Globus pallidus (tissue), 1 donor: ENCODE measurements at regions not wholly inside any gene's neighbourhood (a gene's known extent, or its start where the extent isn't known, plus 50 kb on each side); places are given as distances from the start of the nearest gene placed in this dataset.
A peak's percentile ranks its signal among the peaks of the same experiment; 100 is the strongest.
"Not testable (repeated sequence)": the region's sequence is repeated elsewhere in the genome, so short reads cannot be mapped to it uniquely, and the experiment has no call there.

Source experiments
- DNase-seq: peaks from one replicate; pipeline ENCODE4 v3.0.0-alpha.2; 2015; ENCODE audit warnings: low spot score

DNA sequence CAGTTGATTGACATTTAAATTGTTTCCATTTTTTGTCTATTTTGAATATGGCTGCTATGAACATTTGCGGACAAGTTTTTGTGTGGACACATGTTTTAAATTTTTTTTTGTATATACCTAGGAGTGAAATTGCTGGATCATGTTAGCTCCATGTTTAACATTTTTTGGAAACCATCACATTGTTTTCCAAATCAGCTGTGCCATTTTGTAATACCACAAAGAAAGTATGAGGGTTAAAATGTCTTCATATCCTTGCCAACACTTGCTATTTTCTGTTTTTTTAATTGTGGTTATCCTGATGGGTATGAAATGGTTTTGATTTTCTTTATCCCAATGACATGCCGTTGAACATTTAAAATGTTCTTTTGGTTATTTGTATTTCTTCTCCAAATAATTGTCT lies 52.1 kb downstream of the CARTPT start:
- no peak for DNase-seq

DNA sequence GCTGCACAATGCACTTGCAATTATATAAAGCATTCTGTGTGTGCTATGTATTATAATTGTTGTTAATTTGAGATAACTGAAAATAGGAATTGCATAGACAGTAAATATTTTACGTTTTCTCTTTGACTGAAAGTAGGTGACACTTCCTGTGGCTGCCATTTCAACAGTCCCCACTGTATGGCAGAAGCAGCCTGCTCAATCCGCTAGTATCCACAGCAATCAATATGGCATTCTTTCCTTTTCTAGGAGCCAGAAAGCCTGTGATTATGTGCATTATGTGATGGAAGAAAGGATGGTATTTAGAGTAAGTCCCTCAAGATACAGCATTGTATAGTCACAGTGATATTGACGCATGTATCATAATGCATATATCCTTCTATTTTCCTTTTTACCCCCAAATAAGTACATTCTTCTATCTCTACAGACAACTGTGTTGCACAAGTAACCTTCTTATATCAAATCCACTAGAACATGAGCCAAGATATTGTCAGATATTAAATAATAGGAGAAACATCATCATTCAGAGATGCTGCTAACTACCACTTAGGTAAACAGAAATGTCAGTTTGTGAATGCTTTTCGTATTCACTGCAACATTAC lies 59.7 kb downstream of the CARTPT start:
- peak; percentile 62 for DNase-seq

DNA sequence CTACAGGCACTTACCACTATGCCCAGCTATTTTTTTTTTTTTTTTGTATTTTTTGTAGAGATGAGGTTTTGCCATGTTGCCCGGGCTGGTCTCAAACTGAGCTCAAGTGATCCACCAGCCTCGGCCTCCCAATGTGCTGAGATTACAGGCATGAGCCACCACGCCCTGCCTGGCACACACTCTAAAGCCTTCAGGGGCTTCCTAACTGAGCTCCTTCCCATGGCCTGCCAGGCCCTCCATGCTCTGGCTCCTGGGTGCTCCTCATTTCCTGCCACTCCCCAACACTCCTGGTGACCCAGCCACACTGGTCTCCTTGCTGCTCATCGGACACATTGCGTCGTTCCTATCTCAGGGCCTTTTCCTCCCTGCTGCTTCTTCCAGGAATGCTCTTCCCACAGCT lies 61.5 kb downstream of the CARTPT start:
- no peak for DNase-seq

DNA sequence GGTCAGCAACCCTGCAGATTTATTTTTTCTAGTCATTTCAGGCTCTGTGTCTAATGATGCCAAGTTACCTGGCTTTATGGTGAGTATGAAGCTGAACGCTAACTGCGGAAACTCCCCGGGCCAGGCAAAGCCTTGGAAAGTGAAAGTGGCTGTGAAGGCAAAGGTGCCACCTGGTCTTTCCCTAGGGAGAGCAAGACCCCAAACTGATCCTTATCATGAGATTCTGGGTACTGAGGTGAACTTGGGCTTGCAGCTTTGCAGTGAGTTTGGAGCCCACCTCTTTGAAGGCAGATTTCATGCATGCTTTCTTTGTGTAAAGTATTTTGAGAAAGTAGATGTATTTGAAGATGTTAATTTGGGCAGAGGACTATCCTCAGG lies 63.3 kb downstream of the CARTPT start:
- no peak for DNase-seq

DNA sequence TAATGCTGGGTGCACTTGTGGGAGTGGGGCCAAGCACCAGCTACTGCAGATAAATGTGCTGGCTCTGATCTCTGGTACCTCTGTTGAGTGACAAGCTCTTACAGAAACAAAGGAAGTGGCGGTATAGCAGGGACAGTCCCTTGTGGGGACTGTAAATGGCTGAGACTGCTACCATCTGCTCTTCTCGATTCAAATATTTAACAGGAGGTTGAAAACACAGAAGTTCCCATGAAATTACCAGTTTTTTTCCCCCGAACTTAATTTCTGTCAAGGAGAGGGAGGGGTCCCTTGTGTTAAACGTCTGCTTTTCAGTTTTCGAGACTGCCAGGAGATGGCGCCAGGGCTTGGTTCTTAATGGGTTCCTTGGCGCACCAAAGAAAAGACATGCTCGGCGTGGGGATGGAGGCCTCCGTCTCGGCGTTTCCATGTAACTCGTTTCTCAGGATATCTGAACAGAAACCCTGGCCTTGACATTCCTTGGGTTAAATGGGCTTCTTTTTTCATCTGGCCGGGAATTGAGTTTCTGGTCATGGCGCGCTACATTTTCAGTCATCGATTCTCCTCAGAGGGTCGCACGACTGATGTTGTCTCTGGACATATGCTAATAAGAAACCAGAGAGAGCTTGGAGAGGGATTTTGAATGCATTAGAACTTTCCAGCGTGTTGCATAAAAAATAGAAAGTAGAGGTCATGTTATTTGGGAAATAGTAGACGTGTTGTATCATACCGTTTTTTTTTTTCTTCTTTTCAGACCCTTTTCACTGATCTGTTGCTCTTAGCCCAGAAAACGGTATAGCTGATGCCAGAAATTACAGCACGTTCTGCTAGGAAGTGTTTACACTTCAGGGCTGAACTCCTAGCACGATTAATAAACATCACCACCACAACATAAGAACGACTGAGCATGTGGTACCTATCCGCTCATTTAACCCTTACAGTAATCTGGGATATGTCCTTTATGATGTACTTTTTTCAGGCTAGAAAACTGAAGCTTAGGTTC lies 64.0 kb downstream of the CARTPT start:
- DNase-seq, result peak; percentile 84

DNA sequence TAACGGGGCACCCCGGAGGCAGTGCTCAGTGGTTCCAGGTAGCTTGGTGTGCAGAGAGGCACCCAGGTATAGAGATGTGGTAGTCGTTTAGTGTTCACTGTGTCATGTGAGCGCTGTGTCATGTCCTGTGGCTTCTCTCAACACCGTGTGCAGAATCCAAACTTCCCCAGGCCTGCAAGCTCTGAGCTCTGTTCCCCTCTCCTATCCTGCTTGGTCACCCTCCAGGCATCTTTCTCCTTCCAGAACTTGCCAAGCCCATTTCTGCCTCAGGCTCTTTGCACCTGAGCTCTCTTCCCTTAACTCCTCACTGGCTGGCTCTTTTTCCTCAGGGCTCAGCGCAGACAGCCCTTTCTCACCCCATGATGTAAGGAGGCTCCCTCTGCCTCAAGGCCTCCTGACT lies 64.8 kb downstream of the CARTPT start:
- DNase-seq, result no peak

DNA sequence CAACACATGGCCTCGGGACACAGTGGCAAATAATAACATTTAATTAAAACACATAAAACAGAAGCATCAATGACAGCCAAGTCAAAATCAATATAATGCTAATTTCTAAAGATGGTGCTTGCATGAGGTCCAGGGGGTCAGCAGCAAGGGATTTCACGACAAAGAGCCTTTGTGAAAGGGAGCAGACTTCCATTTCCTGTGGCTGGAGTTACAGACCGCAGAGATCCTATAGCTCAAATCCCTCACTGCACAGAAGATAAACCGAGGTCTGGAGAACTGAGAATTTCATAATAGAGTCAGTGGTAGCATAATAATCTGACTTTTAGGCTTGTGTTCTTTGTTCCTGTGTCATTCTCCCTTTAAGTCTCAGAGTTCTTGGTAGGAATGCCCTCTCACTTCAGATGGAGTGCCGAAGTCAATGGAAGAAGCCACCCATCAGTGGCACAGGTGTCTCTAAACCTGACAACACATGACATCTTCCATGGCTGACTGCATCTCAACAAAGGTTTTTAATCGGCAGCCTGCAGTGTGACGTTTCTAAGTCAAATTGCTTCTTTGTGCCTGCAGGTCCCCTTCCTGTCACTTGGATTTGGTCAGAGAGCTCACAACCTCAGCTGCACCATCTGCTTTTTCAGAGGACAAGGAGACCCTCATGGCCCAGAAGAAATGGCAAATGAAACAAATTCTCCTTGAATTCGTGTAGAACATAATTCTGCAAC lies 67.4 kb downstream of the CARTPT start:
- no peak for DNase-seq

DNA sequence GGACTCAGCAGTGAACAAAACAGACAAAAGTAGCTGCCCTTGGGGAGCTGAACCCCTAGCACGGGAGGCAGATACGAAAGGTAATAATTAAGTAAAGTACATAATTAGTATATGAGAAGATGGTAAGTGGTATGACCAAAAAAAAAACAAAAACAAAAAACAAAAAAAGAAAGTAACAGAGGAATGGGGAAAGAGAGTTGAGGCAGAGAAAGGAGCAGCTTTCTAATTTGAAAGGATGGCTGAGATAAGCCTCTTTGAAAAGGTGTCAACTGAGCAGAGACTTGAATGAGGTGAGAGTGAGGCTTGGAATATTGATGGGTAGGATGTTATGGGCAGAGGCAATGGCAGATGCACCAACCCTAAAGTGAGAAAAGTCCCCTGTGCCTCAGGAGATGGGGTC lies 69.7 kb downstream of the CARTPT start:
- no peak for DNase-seq

DNA sequence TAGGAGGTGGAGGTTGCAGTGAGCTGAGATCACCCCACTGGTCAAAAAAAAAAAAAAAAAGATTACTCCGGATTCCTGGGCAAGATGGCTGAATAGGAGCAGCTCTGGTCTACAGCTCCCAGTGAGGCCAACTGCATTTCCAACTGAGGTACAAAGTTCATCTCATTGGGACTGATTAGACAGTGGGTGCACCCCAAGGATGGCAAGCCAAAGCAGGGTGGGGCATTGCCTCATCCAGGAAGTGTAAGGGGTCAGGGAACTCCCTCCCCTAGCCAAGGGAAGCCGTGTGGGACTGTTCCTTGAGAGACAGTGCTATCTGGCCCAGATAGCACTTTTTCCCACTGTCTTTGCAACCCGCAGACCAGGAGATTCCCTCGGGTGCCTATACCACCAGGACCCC lies 70.7 kb downstream of the CARTPT start:
- no peak for DNase-seq

DNA sequence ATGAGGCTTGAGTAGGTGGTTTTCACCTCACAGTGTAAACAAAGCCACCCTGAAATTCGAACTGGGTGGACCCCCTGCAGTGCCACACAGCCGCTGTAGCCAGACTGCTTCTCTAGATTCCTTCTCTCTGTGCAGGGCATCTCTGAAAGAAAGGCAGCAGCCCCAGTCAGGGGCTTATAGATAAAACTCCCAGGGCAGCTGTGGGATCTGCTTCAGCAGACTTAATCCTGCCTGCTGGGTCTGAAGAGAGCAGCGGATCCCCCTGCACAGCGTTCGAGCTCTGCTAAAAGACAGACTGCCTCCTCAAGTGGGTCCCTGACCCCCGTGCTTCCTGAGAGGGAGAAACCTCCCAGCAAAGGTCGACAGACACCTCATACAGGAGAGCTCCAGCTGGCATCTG lies 71.4 kb downstream of the CARTPT start:
- no peak for DNase-seq

DNA sequence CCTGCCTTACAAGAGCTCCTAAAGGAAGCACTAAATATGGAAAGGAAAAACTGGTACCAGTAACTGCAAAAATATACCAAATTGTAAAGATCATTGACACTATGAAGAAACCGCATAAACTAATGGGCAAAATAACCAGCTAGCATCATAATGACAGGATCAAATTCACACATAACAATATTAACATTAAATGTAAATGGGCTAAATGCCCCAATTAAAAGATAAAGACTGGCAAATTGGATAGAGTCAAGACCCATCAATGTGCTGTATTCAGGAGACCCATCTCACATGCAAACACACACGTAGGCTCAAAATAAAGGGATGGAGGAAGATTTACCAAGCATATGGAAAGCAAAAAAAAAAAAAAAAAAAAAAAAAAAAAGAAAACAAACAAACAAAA lies 73.0 kb downstream of the CARTPT start:
- DNase-seq, result not testable (repeated sequence)

DNA sequence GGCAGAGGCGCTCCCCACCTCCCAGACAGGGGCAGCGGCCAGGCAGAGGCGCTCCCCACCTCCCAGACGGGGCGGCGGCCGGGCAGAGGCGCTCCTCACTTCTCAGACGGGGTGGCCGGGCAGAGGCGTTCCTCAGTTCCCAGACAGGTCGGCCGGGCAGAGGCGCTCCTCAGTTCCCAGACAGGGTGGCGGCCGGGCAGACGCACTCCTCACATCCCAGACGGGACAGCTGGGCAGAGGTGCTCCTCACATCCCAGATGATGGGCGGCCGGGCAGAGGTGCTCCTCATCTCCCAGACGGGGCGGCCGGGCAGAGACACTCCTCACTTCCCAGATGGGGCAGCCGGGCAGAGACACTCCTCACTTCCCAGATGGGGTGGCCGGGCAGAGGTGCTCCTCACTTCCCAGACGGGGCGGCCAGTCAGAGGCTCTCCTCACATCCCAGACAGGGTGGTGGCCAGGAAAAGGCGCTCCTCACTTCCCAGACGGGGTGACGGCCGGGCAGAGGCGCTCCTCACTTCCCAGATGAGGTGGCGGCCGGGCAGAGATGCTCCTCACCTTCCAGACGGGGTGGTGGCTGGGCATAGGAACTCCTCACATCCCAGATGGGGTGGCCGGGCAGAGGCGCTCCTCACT lies 75.1 kb downstream of the CARTPT start:
- no peak for DNase-seq

DNA sequence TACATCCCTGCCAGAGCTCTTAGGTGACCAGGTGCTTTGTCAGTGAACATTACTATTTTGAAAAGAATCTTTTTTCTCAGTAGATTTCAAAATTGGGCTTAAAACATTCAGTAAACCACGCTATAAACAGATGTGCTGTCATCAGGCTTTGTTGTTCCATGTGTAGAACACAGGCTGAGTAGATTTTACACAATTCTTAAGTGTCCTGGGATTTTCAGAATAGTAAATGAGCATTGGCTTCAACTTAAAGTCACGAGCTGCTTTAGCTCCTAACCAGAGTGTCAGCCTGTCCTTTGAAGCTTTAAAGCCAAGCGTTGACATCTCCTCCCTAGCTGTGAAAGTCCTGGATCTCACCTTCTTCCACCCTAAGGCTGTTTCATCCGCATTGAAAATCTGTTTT lies 83.6 kb downstream of the CARTPT start:
- DNase-seq, result no peak

DNA sequence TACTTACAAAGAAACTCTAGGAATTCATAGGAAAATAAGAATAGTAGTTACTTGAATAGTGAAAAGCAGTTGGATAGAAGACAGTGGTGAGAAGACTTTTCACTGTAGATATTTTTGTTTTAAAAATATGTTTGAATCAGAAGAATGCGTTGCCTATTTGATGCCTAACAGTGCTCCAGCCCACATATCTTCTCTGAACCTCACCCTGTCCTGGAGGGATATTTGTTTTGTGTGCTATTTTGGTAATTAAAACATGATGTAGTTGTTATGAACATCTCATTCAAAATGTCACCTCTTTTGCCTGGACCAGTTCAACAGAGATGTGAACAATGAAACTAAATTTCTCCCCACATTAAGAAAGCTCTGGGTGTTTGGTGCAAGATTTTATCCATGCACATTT lies 87.6 kb downstream of the CARTPT start:
- no peak for DNase-seq

DNA sequence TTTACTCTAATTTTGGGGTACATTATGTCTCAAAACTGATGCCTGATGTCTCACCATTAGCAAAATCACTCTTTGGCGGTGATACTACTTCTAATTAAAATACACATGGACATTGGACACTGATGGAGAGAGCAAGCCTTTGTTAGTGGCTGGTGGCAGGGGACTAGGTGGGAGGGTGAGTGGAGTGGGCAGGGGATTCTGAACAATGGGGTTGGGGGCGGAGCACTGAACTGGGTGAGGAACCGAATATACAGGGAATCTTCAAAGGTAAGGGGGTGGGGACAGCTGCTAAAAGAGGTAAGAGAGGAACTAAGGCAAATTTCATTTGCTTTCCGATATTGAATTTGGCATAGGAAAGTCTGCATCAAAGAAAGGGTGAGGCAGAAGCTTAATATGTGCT lies 88.8 kb downstream of the CARTPT start:
- DNase-seq, result no peak

DNA sequence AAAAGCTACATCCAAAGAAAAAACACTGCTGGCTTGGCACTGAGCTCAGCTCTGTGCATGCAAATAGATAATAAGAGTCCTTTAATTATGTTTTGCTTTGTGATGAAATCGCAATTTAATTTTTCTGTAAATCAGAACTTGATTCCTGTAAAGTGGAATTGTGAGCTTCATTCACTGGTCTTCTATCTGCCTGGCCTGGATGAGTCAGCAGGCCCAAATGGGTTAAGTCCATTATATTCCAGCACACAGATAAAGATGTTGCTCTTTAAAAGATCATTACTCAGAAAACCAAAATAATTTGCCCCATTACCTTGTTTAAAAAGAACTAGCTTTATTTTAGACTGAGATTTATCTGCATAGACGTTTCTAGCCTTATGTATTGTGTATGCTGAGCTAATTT lies 90.4 kb downstream of the CARTPT start:
- DNase-seq, result no peak

DNA sequence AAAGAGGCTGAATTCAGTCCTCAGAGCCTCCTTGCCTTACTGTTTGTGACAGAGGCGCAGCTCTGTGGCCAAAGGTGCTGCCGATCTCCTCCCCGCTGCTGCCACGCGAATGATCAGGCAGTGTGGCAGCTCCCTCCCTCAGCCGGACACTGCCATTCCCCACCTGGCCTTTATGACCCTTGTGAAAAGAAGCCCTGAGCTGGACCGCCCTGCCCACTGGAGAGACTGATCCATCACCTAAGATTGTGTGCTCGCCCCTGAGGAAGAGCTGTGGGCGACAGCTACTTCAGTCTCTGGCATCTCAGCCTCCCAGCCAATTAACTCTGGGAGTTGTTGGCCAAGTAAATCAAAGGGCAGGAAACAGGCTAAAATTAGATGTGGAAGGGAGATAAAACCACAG lies 90.9 kb downstream of the CARTPT start:
- no peak for DNase-seq

DNA sequence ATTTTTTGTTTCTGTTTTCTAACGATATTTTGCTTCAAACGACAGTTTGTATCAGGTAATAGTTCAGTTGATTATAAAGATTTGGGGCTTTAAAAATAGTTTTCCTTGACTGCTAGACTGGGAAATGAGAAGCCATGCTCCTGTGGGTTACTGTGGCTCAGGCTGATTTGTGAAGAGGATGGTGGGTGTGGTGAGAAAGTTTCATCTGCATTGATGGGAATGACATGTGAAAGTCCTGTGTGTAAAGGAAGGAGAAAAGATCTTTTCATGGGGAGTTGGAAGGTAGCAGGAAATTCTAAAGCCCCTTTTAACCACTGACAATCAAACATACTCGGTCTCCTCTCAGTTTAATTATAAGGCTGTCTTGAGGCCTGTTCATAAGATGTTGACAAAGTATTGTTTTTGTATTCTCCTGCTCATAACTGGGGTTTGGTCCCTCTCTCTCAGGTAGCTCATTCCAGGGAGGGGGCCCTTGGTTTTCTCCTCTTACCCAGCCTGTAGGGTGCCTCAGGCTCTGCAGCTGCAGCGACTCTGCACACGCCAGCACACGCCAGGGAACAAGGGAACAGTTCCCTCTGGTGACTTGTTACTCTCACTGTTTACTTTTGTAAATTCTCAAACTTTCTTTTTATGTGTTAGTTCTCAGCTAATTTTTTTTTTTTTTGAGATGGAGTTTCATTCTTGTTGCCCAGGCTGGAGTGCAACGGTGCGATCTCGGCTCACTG lies 91.6 kb downstream of the CARTPT start:
- no peak for DNase-seq

DNA sequence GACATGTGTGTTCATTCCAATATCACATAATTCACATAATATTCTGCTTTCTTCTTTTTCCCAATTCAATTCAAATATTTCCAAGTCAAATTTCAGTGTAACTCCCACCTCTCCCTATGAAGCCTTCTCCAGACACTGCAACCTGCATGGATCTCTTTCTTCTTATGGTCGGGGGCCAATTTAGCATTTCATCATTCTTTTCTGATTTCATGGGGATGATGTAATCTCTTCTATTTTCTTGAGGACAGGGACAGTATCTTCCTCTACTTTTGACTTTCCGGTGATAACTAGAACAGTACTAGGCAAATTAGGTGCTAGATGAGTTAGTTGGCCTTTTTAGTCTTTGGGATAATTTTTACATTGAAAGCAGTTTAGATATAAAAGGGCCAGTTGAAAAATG lies 92.7 kb downstream of the CARTPT start:
- no peak for DNase-seq

DNA sequence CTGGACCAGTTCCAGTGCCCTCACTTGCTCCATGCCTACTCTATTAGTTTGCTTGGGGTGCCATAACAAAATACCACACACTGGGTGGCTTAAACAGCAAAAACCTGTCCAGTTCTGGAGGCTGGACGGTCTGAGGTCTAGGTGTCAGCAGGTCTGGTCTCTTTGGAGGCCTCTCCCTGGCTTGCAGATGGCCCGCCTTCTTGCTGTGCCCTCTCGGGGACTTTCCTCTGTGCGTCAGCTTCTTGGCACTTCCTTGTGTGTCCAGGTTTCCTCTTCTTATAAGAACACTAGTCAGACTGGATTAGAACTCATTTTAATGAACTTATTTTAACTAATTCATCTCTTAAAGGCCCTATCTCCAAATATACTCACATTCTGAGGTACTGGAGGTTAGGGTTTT lies 97.2 kb downstream of the CARTPT start:
- DNase-seq, result no peak

DNA sequence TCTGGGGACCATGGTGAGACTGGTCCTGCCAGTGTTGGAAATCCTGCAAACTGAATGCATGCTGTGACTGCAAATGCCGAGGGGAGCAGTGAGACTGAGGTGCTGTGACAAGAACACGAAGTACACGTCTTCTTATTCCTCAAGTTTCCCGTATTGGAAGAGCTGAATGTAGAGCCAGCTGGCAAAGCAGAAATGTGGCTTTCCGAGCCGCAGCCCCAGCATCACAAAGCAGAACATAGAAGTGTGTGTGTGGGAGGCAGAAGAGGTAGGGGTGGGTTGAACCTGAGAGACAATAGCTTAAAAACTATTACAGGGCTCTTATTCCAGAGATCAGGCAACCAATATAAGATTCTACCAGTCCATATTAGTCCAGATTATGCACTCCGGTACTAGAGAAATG lies 98.8 kb downstream of the CARTPT start:
- DNase-seq, result no peak

DNA sequence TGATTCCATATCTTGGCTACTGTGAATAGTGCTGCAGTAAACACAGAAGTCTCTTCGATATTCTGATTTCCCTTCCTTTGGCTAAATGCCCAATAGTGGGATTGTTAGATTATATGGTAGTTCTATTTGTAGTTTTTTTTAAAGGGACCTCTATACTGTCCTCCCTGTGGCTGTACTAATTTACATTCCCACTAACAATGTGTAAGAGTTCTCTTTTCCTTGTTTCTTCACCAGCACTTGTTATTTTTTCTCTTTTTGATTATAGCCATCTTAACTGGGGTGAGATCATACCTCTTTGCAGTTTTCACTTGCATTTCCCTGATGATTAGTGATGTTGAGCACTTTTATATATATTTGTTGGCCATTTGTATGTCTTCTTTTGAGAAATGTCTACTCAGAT lies 102.0 kb downstream of the CARTPT start:
- DNase-seq, result no peak
